ENCODE measurements at regions not wholly inside any gene's neighbourhood (a gene's known extent, or its start where the extent isn't known, plus 50 kb on each side); places are given as distances from the start of the nearest gene placed in this dataset.
"Not testable (repeated sequence)": the region's sequence is repeated elsewhere in the genome, so short reads cannot be mapped to it uniquely, and the experiment has no call there.

DNA sequence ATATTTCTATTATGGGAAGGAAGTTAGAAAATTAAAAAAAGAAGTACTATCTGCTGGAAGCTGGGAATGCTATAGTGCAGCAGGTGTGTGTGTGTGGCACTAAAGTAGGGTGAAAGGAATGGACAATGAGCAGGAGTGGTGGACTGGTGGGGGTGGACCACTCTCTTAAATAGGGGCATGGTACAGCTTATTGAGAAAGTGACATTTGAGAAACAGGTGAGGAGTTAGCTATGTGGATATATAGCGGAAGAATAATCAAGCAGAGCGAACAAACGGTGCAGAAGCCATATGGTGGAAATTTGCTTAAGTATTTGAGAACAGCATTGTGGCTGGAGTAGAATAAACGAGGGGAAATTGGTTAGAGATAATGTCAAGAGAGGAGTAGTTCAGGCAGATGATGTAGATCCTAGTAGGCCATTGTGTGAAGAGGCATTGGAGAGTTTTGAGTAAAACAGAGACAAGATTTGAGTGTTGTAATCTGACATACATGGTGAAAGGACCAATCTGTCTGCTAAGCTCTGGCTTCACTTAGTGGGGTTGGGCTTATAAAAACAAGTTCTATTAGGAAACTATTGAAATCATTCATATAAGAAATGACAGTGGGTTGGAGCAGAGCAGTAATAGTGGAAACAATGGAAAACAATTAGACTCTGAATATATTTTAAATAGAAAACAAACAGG lies 149.2 kb upstream of the SYT10 start:
- FAIRE-seq = no peak
- DNase-seq (ENCODE audit: insufficient read length, low spot score) = no peak

DNA sequence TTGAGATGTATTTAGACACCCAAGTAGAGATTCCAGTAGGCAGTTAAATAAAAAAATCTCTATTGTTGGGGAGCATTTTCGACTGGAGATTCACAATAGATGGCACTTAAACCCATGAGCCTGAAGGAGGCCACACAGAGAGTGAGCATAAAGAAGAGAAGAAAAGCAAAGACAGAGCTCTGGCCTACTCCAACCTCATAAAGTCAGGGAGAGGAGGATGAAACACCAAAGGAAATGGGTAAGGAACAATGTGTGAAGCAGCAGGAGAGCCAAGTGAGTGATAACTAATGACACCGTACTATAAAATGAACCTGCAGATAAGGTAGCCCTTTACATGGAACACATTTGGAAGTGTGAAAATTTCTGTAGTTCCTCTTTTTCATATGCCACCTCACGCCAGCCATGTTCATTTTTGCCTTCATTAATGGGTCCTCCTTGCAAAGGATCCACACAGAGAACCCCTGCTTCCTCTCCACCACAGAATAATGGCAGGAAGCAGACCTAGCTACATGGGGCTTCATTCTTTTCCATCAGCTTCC lies 150.0 kb upstream of the SYT10 start:
- DNase-seq (ENCODE audit: insufficient read length, low spot score) (no peak), FAIRE-seq (no peak)

DNA sequence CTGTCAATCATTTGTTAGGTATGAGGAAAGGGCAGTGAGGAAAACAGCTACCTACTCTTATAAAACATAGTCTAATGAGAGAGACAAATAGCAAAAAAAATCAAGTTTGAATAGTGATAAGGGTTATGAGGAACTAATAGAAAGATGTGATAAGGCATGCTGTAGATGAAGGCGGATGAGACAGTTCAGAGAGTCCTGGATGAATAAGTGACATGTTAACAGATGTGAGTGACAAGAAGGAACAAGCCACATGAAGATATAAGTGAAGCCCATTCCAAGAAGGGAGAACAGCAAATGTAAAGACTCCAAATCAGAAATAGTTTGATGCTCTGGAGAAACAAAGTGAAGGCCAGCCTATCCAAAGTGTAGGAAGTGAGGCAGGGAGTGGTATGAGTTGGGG lies 154.1 kb upstream of the SYT10 start:
- FAIRE-seq (peak; percentile 26), DNase-seq (ENCODE audit: insufficient read length, low spot score) (no peak)

DNA sequence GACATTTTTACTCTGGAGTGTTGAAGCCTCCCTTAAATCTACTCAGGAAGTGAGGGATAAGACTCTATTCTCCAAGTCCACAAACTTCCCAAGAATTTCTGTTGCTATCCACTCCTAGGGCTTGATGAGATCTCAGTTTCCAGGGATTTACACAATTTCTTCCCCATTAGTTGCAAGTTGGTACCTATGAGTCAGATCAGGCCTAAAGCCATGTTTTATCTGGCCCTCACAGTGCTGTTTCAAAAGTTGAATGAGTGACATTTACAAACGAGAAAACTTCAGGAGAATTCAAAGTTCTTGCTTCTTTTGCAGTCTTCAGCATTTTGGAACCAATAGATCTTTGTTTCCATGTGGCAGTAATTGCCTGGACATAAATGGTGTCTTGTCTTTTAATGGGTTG lies 156.4 kb upstream of the SYT10 start:
- no peak for DNase-seq (ENCODE audit: insufficient read length, low spot score)

DNA sequence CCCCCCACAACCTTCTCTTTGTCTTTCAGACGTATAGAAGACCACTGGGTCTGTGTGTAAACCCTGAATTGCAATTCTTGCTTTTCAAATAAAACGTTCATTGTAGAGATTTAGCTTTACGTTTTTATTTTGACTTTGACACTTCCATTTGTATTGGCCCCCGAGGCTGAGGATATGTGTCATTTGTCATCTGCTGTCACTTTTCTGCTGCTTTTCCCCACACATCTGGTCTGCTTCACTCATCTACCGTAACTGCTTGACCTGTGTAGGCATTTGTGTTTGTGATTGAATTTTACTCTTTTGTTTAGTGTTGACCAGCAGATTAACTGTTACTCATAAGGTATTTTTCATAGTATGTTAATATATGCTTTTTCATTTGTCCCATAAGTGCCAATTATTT lies 157.2 kb upstream of the SYT10 start:
- FAIRE-seq = no peak
- no peak for DNase-seq (ENCODE audit: insufficient read length, low spot score)

More for the DNA sequence above, 156.4 kb upstream of the SYT10 start:
- no peak for FAIRE-seq

DNA sequence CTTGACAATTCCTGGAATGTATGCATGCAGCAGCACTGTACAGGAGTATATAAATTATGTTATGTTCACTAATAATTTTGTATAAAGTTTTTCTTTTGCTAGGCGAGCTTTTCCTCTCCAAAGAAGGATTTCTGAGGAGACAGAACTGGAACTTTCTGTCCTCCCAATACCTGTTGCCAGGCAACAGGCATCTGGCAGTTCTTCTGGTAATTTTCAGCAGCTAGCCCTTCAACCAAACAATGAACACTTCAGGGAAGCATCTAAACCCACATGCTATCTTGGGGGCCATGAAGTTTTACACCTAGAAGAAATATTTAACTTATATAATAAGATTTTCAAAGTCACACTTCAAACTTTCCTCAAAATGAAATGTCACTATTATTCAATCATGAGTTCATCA lies 162.9 kb upstream of the SYT10 start:
- no peak for FAIRE-seq

DNA sequence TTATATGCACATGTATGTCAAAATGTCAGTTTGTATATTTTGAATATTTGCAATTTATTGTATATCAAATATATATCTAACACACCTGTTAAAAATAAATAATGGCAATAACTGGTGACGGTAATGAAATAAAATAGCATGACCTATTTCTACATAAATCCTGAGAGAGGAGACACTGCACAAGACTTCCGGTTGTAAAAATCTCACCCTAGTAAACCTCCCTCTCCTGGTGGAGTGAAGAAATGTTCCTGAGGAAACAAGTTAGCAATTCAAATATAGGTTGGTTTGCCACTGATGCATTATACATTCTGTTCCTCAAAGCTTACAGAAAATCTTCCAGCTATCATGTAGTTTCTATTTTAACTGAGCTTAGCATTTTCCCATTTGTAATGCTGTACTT lies 166.1 kb upstream of the SYT10 start:
- DNase-seq (ENCODE audit: insufficient read length, low spot score) (peak; percentile 10), FAIRE-seq (no peak)

More for the DNA sequence above, 162.9 kb upstream of the SYT10 start:
- DNase-seq (ENCODE audit: insufficient read length, low spot score) = no peak

DNA sequence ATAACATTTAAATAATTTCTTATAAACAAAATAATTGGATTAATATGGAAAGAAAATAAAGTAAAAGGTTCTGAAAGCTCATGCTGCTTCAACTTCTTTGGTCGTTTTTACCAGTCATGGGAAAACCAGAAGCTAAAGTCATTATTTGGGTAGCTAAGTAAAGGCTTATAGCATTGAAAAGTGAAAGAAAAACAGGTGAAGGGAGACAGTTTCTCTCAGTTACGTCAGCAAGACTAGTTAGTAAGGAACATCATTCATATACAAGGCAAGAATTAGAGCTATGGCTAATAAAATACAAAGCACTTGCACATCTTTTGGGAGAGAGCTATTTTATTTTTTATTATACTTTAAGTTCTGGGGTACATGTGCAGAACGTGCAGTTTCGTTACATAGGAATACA lies 170.3 kb upstream of the SYT10 start:
- FAIRE-seq (no peak), DNase-seq (ENCODE audit: insufficient read length, low spot score) (no peak)

DNA sequence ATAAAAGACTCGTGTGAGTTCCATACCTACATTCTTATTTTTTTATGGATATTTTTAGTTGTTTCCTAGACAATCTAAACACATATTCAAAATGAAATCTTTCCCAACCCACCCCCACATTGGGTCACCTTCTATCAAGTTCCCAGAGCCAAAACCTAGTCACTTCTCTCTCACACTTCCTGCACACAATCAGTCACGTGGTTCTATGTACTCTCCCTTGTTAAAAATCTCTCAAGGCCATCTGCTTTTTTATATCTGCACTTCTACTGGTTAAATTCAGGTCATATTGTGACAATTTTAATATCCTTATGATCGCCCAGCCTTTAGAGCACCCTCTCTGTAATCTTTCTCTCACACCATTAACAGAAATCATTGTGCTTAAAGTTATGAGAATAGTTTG lies 175.0 kb upstream of the SYT10 start:
- FAIRE-seq = no peak
- DNase-seq (ENCODE audit: insufficient read length, low spot score) = no peak

DNA sequence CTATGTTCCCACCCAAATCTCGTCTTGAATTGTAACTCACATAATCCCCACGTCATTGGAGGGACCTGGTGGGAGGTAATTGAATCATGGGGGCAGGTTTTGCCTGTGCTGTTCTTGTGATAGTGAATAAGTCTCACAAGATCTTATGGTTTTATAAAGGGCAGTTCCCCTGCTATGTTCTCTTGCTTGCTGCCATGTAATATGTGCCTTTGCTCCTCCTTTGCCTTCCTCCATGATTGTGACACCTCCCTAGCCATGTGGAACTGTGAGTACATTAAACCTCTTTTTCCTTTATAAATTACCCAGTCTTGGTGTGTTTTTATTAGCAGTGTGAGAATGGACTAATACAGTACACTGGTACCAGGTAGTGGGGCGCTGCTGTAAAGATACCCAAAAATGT lies 177.6 kb upstream of the SYT10 start:
- no peak for FAIRE-seq
- DNase-seq (ENCODE audit: insufficient read length, low spot score) = no peak

DNA sequence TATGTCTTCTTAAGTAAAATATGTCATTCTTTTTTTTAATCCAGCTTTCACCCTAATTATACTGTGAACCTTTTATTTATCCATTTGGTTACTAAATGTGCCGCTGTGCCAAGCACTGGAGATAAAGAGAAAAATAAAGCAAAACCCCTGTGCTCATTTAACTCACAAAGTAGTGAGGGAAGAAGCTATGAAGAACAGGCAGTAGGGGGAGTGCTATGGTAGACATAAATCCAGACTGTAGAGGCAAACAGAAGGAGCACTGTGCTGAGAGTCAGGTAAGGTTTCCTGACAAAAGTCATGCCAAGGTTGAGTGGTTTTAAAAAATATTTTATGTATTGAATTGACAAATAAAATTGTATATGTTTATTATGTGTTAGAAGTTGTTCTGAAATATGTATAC lies 188.5 kb upstream of the SYT10 start:
- no peak for DNase-seq (ENCODE audit: insufficient read length, low spot score)
- no peak for FAIRE-seq

DNA sequence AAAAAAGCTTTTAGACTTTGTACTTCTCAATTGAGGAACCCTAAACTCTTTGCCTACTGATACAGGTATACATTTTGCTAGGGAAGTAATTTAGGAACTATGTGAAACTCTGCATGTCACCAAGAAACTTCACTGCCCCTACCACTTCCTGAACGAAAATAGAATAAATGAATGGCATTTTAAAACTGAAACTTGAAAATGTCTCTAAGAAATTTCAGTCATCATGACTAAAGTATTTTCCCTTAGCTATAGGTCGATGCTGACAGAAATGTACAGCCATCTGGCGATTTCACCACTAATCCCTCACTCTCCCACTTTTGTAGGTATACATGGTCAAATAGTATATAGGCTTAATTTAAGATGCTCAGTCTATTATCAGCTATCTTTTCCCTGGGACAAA lies 194.9 kb upstream of the SYT10 start:
- no peak for DNase-seq (ENCODE audit: insufficient read length, low spot score)
- no peak for FAIRE-seq

DNA sequence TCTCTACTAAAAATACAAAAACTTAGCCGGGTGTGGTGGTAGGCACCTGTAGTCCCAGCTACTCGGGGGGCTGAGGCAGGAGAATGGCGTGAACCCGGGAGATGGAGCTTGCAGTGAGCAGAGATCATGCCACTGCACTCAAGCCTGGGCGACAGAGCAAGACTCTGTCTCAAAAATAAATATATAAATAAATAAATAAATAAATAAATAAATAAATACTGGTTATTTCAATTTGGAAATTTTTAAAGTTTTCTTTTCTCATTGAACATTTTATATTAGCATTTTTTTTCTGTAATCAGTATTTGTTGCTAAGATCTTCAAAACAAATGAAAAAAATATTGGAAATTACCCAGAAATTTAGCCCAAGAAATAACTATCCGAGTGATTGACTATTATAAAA lies 197.3 kb upstream of the SYT10 start:
- DNase-seq (ENCODE audit: insufficient read length, low spot score) = not testable (repeated sequence)

DNA sequence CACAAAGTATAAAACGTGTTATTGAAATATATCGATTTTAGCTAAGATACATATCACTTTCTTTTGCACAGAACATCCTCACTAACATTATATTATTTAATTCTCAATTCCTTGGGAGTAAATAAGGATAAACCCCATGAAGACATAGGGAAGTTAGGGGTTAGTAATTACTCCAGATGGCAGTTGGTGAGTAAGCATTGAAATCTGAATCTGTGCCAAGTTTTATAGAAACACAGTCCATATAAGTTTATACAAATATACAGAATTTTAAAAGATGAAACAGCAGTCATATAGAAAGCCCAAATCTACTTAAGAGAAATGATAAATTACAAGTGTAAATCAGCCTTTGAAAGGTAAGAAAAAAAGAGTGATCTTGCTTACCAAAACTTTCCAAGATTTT lies 200.4 kb upstream of the SYT10 start:
- DNase-seq (ENCODE audit: insufficient read length, low spot score) (no peak), FAIRE-seq (no peak)

More for the DNA sequence above, 197.3 kb upstream of the SYT10 start:
- not testable (repeated sequence) for FAIRE-seq

DNA sequence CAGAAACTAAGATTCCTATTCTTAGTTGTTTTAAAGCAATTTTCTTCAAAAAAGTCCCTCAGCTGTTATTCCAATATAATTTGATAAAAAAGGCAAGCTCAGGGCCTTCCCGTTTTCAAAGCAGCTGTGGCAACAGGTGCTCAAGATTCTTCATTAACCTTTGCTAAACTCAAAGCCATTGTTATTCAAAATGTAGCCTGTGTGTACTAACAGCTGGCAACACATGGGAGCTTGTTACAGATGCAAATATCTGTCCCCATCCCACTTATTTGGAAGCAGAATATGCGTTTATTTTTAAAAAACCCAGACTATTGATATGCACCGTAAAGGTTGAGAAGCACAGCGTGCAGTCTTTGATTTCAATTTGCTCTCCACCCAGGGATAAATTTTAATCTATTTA lies 210.4 kb upstream of the SYT10 start:
- FAIRE-seq (no peak), DNase-seq (ENCODE audit: insufficient read length, low spot score) (no peak)

DNA sequence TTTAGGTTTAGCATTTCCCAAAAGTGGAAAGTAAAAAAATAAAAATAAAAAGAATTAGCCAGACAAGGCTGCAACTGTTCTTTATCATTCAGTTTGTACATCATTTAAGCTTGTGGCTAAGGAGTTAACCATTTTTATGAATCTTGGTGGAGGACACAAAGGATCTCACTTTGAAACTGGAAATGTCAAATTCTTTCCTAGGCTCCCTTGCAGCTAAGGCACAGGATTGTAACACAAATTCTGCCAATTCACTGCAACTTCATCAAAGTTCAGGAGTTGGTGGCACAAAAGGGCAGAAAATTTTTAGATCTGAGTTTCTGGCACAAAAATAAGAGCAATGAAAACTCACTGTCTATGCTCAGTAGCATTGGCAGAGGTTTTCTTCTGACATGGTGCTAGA lies 211.2 kb upstream of the SYT10 start:
- FAIRE-seq = no peak

DNA sequence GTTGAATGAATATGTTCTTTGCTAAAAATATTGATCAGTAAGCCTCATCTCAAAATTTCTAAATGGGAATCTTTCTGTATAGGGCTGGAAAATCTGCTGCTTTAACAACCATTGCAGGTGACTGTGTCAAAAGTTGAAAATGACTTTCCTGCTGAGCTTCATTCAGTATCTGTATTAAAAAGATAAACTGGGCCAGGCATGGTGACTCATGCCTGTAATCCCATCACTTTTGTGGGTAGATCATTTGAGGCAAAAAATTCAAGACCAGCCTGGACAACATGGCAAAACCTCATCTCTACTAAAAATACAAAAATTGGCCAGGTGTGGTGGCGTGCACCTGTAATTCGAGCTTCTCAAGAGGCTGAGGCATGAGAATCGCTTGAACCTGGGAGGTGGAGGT lies 213.7 kb upstream of the SYT10 start:
- no peak for FAIRE-seq
- DNase-seq (ENCODE audit: insufficient read length, low spot score) = no peak

More for the DNA sequence above, 211.2 kb upstream of the SYT10 start:
- DNase-seq (ENCODE audit: insufficient read length, low spot score) = no peak

DNA sequence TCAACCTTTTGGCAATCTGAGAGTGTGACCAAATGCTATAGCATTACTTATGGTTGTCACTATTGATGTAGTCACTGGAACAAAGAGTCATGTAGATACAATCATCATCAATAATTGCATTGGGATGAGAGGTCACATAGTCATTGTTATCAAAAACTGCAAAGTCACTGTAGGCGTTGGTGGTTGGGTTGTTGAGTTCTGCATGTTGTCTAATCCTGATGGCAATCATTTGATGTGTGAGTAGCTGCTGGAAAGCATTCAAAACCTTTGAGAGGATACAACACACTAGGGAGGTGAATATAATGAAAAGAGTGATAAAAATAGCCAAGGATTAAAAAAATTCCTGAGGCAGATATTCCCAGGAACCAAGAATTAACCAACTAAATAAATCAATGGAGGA lies 214.7 kb upstream of the SYT10 start:
- no peak for FAIRE-seq
- no peak for DNase-seq (ENCODE audit: insufficient read length, low spot score)

DNA sequence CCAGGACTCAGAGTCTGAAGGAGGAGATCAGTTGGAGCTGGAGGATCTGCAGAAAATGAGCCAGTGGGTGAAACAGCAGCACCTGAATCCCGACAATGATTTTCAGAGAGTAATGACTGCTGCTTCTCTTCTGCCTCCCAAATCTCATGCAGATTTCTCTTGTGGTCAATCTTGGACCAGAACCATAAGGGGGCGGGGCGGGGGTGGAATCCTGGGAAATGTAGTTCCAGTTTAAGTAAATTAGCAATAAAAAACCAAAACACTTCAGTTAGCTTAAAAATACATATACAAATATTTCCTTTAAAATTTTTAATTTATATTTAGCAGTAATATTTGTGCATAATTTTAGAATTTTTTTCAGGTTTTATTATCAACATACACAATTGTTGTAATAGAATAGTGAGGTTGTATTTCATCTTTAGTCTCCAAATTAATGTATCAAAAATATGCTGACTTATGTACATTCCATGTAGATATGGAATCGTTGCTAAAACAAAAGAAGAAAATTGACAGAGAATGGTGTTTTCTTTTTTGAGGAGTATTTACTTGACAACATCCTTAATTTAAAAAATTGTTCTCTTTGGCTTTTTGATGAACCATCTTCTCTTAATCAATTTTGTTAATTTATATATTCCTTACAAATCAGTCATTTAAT lies 223.5 kb upstream of the SYT10 start:
- FAIRE-seq = no peak
- no peak for DNase-seq (ENCODE audit: insufficient read length, low spot score)

DNA sequence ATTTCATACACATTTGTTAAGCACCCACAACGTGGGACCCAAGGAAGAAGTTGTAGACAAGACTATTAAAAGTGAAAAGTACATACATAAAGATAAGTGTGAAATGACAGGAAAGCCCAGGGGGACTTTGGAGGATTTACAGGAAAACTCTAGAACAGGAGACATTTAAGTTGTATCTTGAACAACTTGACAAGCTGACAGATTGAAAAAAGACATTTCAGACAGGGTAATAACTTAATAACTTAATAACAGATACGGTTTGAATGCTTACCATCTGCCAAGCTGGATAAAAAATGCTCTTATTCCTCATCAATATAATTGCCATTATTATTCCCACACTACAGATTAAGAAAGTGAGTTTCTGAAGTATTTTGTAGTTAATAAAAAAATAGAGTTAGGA lies 229.7 kb upstream of the SYT10 start:
- DNase-seq (ENCODE audit: insufficient read length, low spot score) = no peak
- no peak for FAIRE-seq

DNA sequence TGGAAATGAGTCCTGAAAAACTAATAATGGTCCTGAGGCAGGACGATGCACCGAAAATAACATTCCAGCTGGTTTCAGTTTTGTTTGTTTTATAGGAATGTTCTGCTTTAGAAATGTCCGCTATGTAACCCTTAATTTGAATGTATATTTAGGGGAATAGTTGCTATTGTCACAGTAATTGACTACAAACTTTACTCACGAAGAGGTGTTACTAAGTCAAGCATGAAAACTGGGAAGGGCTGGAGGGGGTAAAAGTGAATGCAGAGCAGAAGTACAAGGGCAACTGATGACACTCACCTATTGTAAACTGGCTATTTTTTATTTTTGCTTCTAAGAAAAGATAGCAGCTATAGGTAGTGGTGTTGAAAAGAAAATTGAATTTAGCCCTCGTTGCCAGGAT lies 230.7 kb upstream of the SYT10 start:
- DNase-seq (ENCODE audit: insufficient read length, low spot score) (no peak), FAIRE-seq (no peak)

DNA sequence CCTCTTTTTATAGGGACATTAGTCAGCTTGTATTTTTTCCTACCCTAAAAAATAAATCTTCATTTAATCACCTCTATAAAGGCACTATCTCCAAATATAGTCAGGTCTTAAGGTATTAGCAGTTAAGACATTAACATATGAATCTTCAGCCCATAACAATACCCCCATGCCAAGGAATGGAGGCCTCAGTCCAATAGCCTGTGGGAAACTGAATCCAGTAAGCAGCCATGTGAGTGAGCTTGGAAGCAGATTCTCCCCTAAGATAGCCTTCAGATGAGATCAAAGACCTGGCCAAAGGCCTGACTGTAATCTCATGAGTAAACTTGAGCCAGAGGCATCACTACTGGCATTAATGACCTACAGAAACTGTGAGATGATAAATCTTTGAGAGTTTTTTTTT lies 232.1 kb upstream of the SYT10 start:
- FAIRE-seq (no peak), DNase-seq (ENCODE audit: insufficient read length, low spot score) (no peak)

Data from HTR-8/SVneo (cell line).